Cardiac muscle cell (in vitro differentiated cells and primary cell): ENCODE measurements at regions not wholly inside any gene's neighbourhood (a gene's known extent, or its start where the extent isn't known, plus 50 kb on each side); places are given as distances from the start of the nearest gene placed in this dataset.
A peak's percentile ranks its signal among the peaks of the same experiment; 100 is the strongest.

ENCODE experiments used
- DNase-seq, 2 donors: peaks; one replicate each; pipeline versions ENCODE4 v3.0.0 to v3.0.0-alpha.2; 2010 to 2017; ENCODE audit warnings: low read depth in 1 of 2, low spot score in 1 of 2
- H3K27ac ChIP-seq: fragments of 200-600 bp; sonication (generic); 2 replicates; pipeline ENCODE4 v1.5.1; 2016
- H3K27me3 ChIP-seq: fragments of 200-600 bp; sonication (generic); 2 replicates; pipeline ENCODE4 v1.6.0; 2016; ENCODE audit warnings: control low read depth
- H3K36me3 ChIP-seq: fragments of 200-600 bp; sonication (generic); 2 replicates; pipeline ENCODE4 v1.5.1; 2016; ENCODE audit warnings: control low read depth
- H3K4me1 ChIP-seq: fragments of 200-600 bp; sonication (generic); 2 replicates; pipeline ENCODE4 v1.8.1; 2017; ENCODE audit warnings: low read depth, mild to moderate bottlenecking, mixed run types
- H3K4me3 ChIP-seq: fragments of 200-600 bp; sonication (generic); 2 replicates; pipeline ENCODE4 v1.5.1; 2016; ENCODE audit warnings: mild to moderate bottlenecking
- H3K9me3 ChIP-seq: fragments of 200-600 bp; sonication (generic); 2 replicates; pipeline ENCODE4 v1.5.1; 2017; ENCODE audit warnings: low read depth, mild to moderate bottlenecking, control low read depth
- CTCF ChIP-seq: IDR thresholded peaks from 2 replicates; pipeline ENCODE4 v1.5.1; 2012; ENCODE audit warnings: low read depth, mild to moderate bottlenecking, low read length

GRCh38 chr14:98462908-98463307 lies 809.1 kb downstream of the BCL11B start:
- H3K27me3 ChIP-seq: no peaks in the 10 kb centered on the region
- H3K4me1 ChIP-seq: no peaks in the 10 kb centered on the region
- no peak for DNase-seq
- H3K9me3 ChIP-seq: no peaks in the 10 kb centered on the region
- no peak overlapping the region for H3K4me3 ChIP-seq
- H3K36me3 ChIP-seq: no peaks in the 10 kb centered on the region
- TF ChIP-seq CTCF: no peak
- H3K27ac ChIP-seq: no peak overlapping the region

- H3K4me3 ChIP-seq: no peak overlapping the region
- no peak for TF ChIP-seq CTCF
- no peaks in the 10 kb centered on the region for H3K27me3 ChIP-seq
- H3K36me3 ChIP-seq: no peaks in the 10 kb centered on the region
- no peaks in the 10 kb centered on the region for H3K9me3 ChIP-seq
- no peak for DNase-seq
- H3K4me1 ChIP-seq: peaks cover 9% of the 10 kb centered on the region
- H3K27ac ChIP-seq: no peak overlapping the region
Observed at GRCh38 chr14:98466807-98467206, 805.2 kb downstream of the BCL11B start.

- no peak for TF ChIP-seq CTCF
- H3K9me3 ChIP-seq: no peaks in the 10 kb centered on the region
- peak in 1 of 2 donors; percentile 23 for DNase-seq
- no peak overlapping the region for H3K4me3 ChIP-seq
- no peaks in the 10 kb centered on the region for H3K36me3 ChIP-seq
- peaks cover 9% of the 10 kb centered on the region for H3K4me1 ChIP-seq
- H3K27ac ChIP-seq: no peak overlapping the region
- no peaks in the 10 kb centered on the region for H3K27me3 ChIP-seq
Observed at GRCh38 chr14:98470663-98471062, 801.3 kb downstream of the BCL11B start.

- no peak for DNase-seq
- Histone ChIP-seq H3K4me1 (peaks cover 9% of the 10 kb centered on the region), H3K36me3 (no peaks in the 10 kb centered on the region), H3K4me3 (no peak overlapping the region), H3K27ac (no peak overlapping the region), H3K27me3 (no peaks in the 10 kb centered on the region), H3K9me3 (no peaks in the 10 kb centered on the region)
- TF ChIP-seq CTCF: no peak
Observed at GRCh38 chr14:98474900-98475299, 797.1 kb downstream of the BCL11B start.

GRCh38 chr14:98477935-98478334 lies 794.1 kb downstream of the BCL11B start:
- Histone ChIP-seq H3K27ac (no peak overlapping the region), H3K4me1 (no peaks in the 10 kb centered on the region), H3K9me3 (no peaks in the 10 kb centered on the region), H3K36me3 (no peaks in the 10 kb centered on the region), H3K27me3 (no peaks in the 10 kb centered on the region), H3K4me3 (no peak overlapping the region)
- DNase-seq: no peak
- TF ChIP-seq CTCF: no peak

GRCh38 chr14:98489115-98489514 lies 782.9 kb downstream of the BCL11B start:
- Histone ChIP-seq H3K36me3 (no peaks in the 10 kb centered on the region), H3K27me3 (no peaks in the 10 kb centered on the region), H3K9me3 (no peaks in the 10 kb centered on the region), H3K4me1 (no peaks in the 10 kb centered on the region), H3K27ac (no peak overlapping the region), H3K4me3 (no peak overlapping the region)
- no peak for DNase-seq
- no peak for TF ChIP-seq CTCF
